Activated CD8-positive, alpha-beta T cell treated with anti-CD3 and anti-CD28 coated beads for 36 hours (primary cell): ENCODE measurements at regions not wholly inside any gene's neighbourhood (a gene's known extent, or its start where the extent isn't known, plus 50 kb on each side); places are given as distances from the start of the nearest gene placed in this dataset.

ENCODE experiments used
- ATAC-seq: fragments of 200-7000 bp; cut with Tn5 transposase; one replicate; pipeline ENCODE4 v1.10.0; 2021; ENCODE audit warnings: mild to moderate bottlenecking, moderate library complexity
- CTCF ChIA-PET: fragments of 350-600 bp; sonication (Branson Sonifier 250); formaldehyde crosslinking; loops from one replicate; lab custom pipeline; 2021; ENCODE audit warnings: antibody characterized with exemption; lab: Charles Lee
- POLR2A ChIA-PET: fragments of 350-600 bp; sonication (Branson Sonifier 250); formaldehyde crosslinking; loops from one replicate; lab custom pipeline; 2021; ENCODE audit warnings: antibody characterized with exemption; lab: Charles Lee
- DNase-seq: peaks from one replicate; pipeline ENCODE4 v3.0.0-alpha.2; 2020
- H3K27ac Mint-ChIP-seq: one replicate; pipeline ENCODE4 v1.8.0; 2021; ENCODE audit warnings: mild to moderate bottlenecking, mixed read lengths
- H3K27me3 Mint-ChIP-seq: one replicate; pipeline ENCODE4 v1.8.0; 2021; ENCODE audit warnings: mixed read lengths
- H3K36me3 Mint-ChIP-seq: one replicate; pipeline ENCODE4 v1.8.0; 2021; ENCODE audit warnings: low read depth, mixed read lengths
- H3K4me1 Mint-ChIP-seq: one replicate; pipeline ENCODE4 v1.8.0; 2021; ENCODE audit warnings: low read depth, mixed read lengths
- H3K4me3 Mint-ChIP-seq: one replicate; pipeline ENCODE4 v1.8.0; 2021; ENCODE audit warnings: mild to moderate bottlenecking, moderate library complexity, mixed read lengths
- H3K9me3 Mint-ChIP-seq: one replicate; pipeline ENCODE4 v1.8.0; 2021; ENCODE audit warnings: mixed read lengths
- CTCF ChIP-seq: fragments of 200-600 bp; IDR thresholded peaks from one replicate; pipeline ENCODE4 v1.8.0; 2022; ENCODE audit warnings: antibody characterized with exemption, mild to moderate bottlenecking
- intact Hi-C: fragments of 100-400 bp; cut with micrococcal nuclease; formaldehyde crosslinking; loops from one replicate; pipeline ENCODE4 v1.10.0; 2022

- POLR2A ChIA-PET: no interaction called here
- intact Hi-C loops: no loop called here
- DNase-seq: no peak
- Mint-ChIP-seq H3K27me3 (peaks cover 20% of the 10 kb centered on the region), H3K9me3 (no peaks in the 10 kb centered on the region), H3K4me3 (no peak overlapping the region), H3K27ac (no peak overlapping the region), H3K36me3 (no peaks in the 10 kb centered on the region), H3K4me1 (no peaks in the 10 kb centered on the region)
- no peak for TF ChIP-seq CTCF
- no peak for ATAC-seq
- CTCF ChIA-PET: no interaction called here
Observed at GRCh38 chr13:72657379-72657778, 70.0 kb downstream of the MZT1 start.

DNA sequence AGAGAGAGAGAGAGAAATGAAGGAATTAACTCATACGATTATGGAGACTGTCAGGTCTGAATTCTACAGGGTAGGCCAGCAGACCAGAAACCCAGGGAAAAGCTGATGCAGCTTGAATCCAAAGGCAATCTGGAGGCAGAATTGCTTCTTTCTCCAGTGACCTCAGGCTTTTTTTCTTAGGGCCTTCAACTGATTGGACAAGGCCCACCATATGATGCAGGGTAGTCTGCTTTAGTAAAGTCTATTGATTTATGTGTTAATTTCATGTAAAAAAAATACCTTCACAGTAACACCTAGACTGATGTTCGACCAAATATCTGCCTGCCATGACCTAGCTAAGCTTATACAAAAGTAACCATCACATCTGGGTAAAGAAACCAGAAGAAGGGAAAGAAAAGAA lies 71.1 kb downstream of the MZT1 start:
- ATAC-seq (no peak), DNase-seq (no peak)
- Mint-ChIP-seq H3K27ac (no peak overlapping the region), H3K36me3 (no peaks in the 10 kb centered on the region), H3K27me3 (peaks cover 18% of the 10 kb centered on the region), H3K9me3 (no peaks in the 10 kb centered on the region), H3K4me1 (no peaks in the 10 kb centered on the region), H3K4me3 (no peak overlapping the region)
- intact Hi-C loops: no loop called here
- CTCF ChIA-PET: no interaction called here
- POLR2A ChIA-PET: no interaction called here
- no peak for TF ChIP-seq CTCF

- CTCF ChIA-PET: interaction anchor here (1.0 to 1.6 kb wide), 3 partner anchors 9 to 87 kb away, joined by 3 to 5 read pairs (median 4); no protein-coding TSS in a partner anchor
- TF ChIP-seq CTCF: no peak
- intact Hi-C loops: no loop called here
- ATAC-seq (no peak), DNase-seq (no peak)
- no peak overlapping the region for H3K4me3 Mint-ChIP-seq
- peaks cover 17% of the 10 kb centered on the region for H3K27me3 Mint-ChIP-seq
- POLR2A ChIA-PET: interaction anchor here (0.6 kb wide), 1 partner anchor 450 kb away, joined by 3 read pairs; no protein-coding TSS in a partner anchor
- no peaks in the 10 kb centered on the region for H3K9me3 Mint-ChIP-seq
- H3K36me3 Mint-ChIP-seq: no peaks in the 10 kb centered on the region
- H3K27ac Mint-ChIP-seq: no peak overlapping the region
- H3K4me1 Mint-ChIP-seq: no peaks in the 10 kb centered on the region
Observed at GRCh38 chr13:72653506-72653905, 73.9 kb downstream of the MZT1 start.

DNA sequence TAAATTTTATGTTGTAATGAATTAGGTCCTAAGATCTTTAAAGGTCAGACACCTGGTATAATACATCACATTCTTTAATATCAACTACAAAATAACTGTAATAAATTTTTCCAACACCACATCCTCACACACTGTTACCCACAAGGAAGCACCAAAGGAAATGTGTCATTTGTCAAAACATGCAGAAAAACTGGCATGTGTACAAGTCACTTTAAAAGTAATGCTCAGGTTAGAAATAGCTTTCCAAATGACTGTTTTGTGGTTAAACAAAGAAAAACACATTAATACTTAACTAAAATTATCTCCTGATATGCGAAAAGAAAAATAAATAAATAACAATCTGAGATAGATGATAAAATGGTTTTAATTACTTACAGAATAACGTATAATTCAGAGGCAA lies 74.7 kb downstream of the MZT1 start:
- intact Hi-C loops: no loop called here
- no peak overlapping the region for H3K27ac Mint-ChIP-seq
- peaks cover 10% of the 10 kb centered on the region for H3K27me3 Mint-ChIP-seq
- ATAC-seq (no peak), DNase-seq (no peak)
- ChIA-PET CTCF (interaction anchor here (1.6 kb wide), 1 partner anchor 9 kb away, joined by 3 read pairs; no protein-coding TSS in a partner anchor), POLR2A (no interaction called here)
- no peaks in the 10 kb centered on the region for H3K9me3 Mint-ChIP-seq
- H3K36me3 Mint-ChIP-seq: no peaks in the 10 kb centered on the region
- H3K4me3 Mint-ChIP-seq: no peak overlapping the region
- H3K4me1 Mint-ChIP-seq: no peaks in the 10 kb centered on the region
- no peak for TF ChIP-seq CTCF

GRCh38 chr13:72651144-72651543 lies 76.3 kb downstream of the MZT1 start:
- Mint-ChIP-seq H3K4me3 (no peak overlapping the region), H3K9me3 (no peaks in the 10 kb centered on the region), H3K27ac (no peak overlapping the region), H3K27me3 (peaks cover 11% of the 10 kb centered on the region), H3K4me1 (no peaks in the 10 kb centered on the region), H3K36me3 (no peaks in the 10 kb centered on the region)
- ChIA-PET POLR2A (no interaction called here), CTCF (interaction anchor here (0.7 kb wide), 1 partner anchor 9 kb away, joined by 3 read pairs; no protein-coding TSS in a partner anchor)
- ATAC-seq: no peak
- no peak for TF ChIP-seq CTCF
- no peak for DNase-seq
- intact Hi-C loops: no loop called here
